Hepatocyte (in vitro differentiated cells): ENCODE measurements at regions not wholly inside any gene's neighbourhood (a gene's known extent, or its start where the extent isn't known, plus 50 kb on each side); places are given as distances from the start of the nearest gene placed in this dataset.

Experiments used
- CTCF ChIP-seq: fragments of 200-600 bp; sonication (generic); IDR thresholded peaks from 2 replicates; pipeline ENCODE4 v1.5.1; 2016; ENCODE audit warnings: antibody characterized with exemption, mild to moderate bottlenecking; ENCODE audit not compliant: poor library complexity
- EZH2 ChIP-seq: fragments of 200-600 bp; sonication (generic); IDR thresholded peaks from 2 replicates; pipeline ENCODE4 v1.6.1; 2016; ENCODE audit warnings: antibody characterized with exemption, mild to moderate bottlenecking, borderline replicate concordance
- EZH2phosphoT487 ChIP-seq: fragments of 200-600 bp; sonication (generic); IDR thresholded peaks from one replicate; pipeline ENCODE4 v1.6.1; 2018; ENCODE audit warnings: antibody characterized with exemption, mild to moderate bottlenecking, low read depth, moderate library complexity; ENCODE audit not compliant: unreplicated experiment, severe bottlenecking

GRCh38 chr4:11196927-11197522 is 231.7 kb downstream of the HS3ST1 start:
- no peak for TF ChIP-seq CTCF
- no peak for TF ChIP-seq EZH2
- TF ChIP-seq EZH2phosphoT487 = no peak
